Peyer's patch (tissue), 4 donors: ENCODE measurements at regions not wholly inside any gene's neighbourhood (a gene's known extent, or its start where the extent isn't known, plus 50 kb on each side); places are given as distances from the start of the nearest gene placed in this dataset.

Experiments
- CTCF ChIP-seq, 6 experiments: fragments of 450-650 bp in 4 of 6; fragments of 200-600 bp in 2 of 6; sonication (generic) in 1 of 6; IDR thresholded peaks; one replicate each; pipeline ENCODE4 v1.5.1; 2017 to 2019; ENCODE audit warnings: antibody characterized with exemption in 6 of 6, mild to moderate bottlenecking in 3 of 6, moderate library complexity in 1 of 6
- POLR2A ChIP-seq, 2 donors: fragments of 450-650 bp; IDR thresholded peaks; one replicate each; pipeline ENCODE4 v1.5.1; 2017; ENCODE audit warnings: antibody characterized with exemption in 2 of 2, mild to moderate bottlenecking in 2 of 2, moderate library complexity in 2 of 2

GRCh38 chr6:27776504-27776903 lies 135.7 kb downstream of the OR2B2 start:
- TF ChIP-seq CTCF (IDR thresholded peaks at IDR 0.05) (no peak), POLR2A (IDR thresholded peaks at IDR 0.05) (no peak)
